PC-3 (cell line): ENCODE measurements at regions not wholly inside any gene's neighbourhood (a gene's known extent, or its start where the extent isn't known, plus 50 kb on each side); places are given as distances from the start of the nearest gene placed in this dataset.

Experiments used
- CTCF ChIP-seq: fragments of 300-600 bp; sonication (generic); conservative IDR thresholded peaks from 2 replicates; pipeline ENCODE4 v1.5.1; 2017; ENCODE audit warnings: antibody characterized with exemption, low read depth, mild to moderate bottlenecking, low read length
- EZH2phosphoT487 ChIP-seq: fragments of 300-600 bp; sonication (generic); IDR thresholded peaks from 2 replicates; pipeline ENCODE4 v1.6.1; 2018; ENCODE audit warnings: mild to moderate bottlenecking, antibody characterized with exemption, low read length, borderline replicate concordance

- TF ChIP-seq CTCF (no peak), EZH2phosphoT487 (no peak)
Measured at GRCh38 chr3:90054311-90054710, 946.9 kb downstream of the EPHA3 start.
